ENCODE measurements at regions not wholly inside any gene's neighbourhood (a gene's known extent, or its start where the extent isn't known, plus 50 kb on each side); places are given as distances from the start of the nearest gene placed in this dataset.

- no peak for DNase-seq (ENCODE audit: low spot score)
- Histone ChIP-seq H3K9me3 (ENCODE audit: low read depth) (no peaks in the 10 kb centered on the region), H3K27ac (no peak overlapping the region), H3K4me1 (ENCODE audit: insufficient read depth) (no peaks in the 10 kb centered on the region), H3K4me3 (no peak overlapping the region), H3K9me2 (replicated peaks; ENCODE audit: insufficient read depth) (no peaks in the 10 kb centered on the region), H3K79me2 (no peaks in the 10 kb centered on the region), H3K27me3 (no peaks in the 10 kb centered on the region), H3K4me2 (no peak overlapping the region), H4K20me1 (ENCODE audit: insufficient read depth, poor library complexity, severe bottlenecking) (no peaks in the 10 kb centered on the region), H2AFZ (no peak overlapping the region), H3K36me3 (replicated peaks; ENCODE audit: insufficient read depth, low read depth) (no peaks in the 10 kb centered on the region)
- 44% methylated on average over 1 of the region's 1 CpG for WGBS (ENCODE audit: low lambda C conversion rate, missing lambda C conversion rate)
- no peak for TF ChIP-seq CTCF (IDR thresholded peaks at IDR 0.05; ENCODE audit: poor library complexity)
- no peak for TF ChIP-seq EZH2phosphoT487 (IDR thresholded peaks at IDR 0.05; ENCODE audit: low read depth, severe bottlenecking, unreplicated experiment)
Measured at GRCh38 chrX:26670521-26670920, 454.6 kb downstream of the MAGEB5 start.

GRCh38 chrX:26664919-26665318 is 448.9 kb downstream of the MAGEB5 start:
- H3K27me3 ChIP-seq: no peaks in the 10 kb centered on the region
- no peaks in the 10 kb centered on the region for H3K9me3 ChIP-seq (ENCODE audit: low read depth)
- no peak overlapping the region for H3K4me2 ChIP-seq
- no peak overlapping the region for H3K27ac ChIP-seq
- WGBS (ENCODE audit: low lambda C conversion rate, missing lambda C conversion rate): 84% methylated on average over 3 of the region's 3 CpGs
- no peak overlapping the region for H3K4me3 ChIP-seq
- H2AFZ ChIP-seq: no peak overlapping the region
- H3K9me2 ChIP-seq (replicated peaks; ENCODE audit: insufficient read depth): no peaks in the 10 kb centered on the region
- TF ChIP-seq CTCF (IDR thresholded peaks at IDR 0.05; ENCODE audit: poor library complexity) (no peak), EZH2 (IDR thresholded peaks at IDR 0.05; ENCODE audit: borderline replicate concordance) (no peak), EZH2phosphoT487 (IDR thresholded peaks at IDR 0.05; ENCODE audit: low read depth, severe bottlenecking, unreplicated experiment) (no peak)
- DNase-seq (ENCODE audit: low spot score): no peak
- no peaks in the 10 kb centered on the region for H4K20me1 ChIP-seq (ENCODE audit: insufficient read depth, poor library complexity, severe bottlenecking)
- no peaks in the 10 kb centered on the region for H3K36me3 ChIP-seq (replicated peaks; ENCODE audit: insufficient read depth, low read depth)
- H3K79me2 ChIP-seq: no peaks in the 10 kb centered on the region
- H3K4me1 ChIP-seq (ENCODE audit: insufficient read depth): no peaks in the 10 kb centered on the region

- no peak for DNase-seq (ENCODE audit: low spot score)
- no peaks in the 10 kb centered on the region for H3K79me2 ChIP-seq
- no peak overlapping the region for H3K27ac ChIP-seq
- no peaks in the 10 kb centered on the region for H3K4me1 ChIP-seq (ENCODE audit: insufficient read depth)
- no peaks in the 10 kb centered on the region for H3K36me3 ChIP-seq (replicated peaks; ENCODE audit: insufficient read depth, low read depth)
- TF ChIP-seq EZH2phosphoT487 (IDR thresholded peaks at IDR 0.05; ENCODE audit: low read depth, severe bottlenecking, unreplicated experiment): no peak
- no peak for TF ChIP-seq EZH2 (IDR thresholded peaks at IDR 0.05; ENCODE audit: borderline replicate concordance)
- TF ChIP-seq CTCF (IDR thresholded peaks at IDR 0.05; ENCODE audit: poor library complexity): no peak
- H2AFZ ChIP-seq: no peak overlapping the region
- H3K4me3 ChIP-seq: no peak overlapping the region
- no peak overlapping the region for H3K4me2 ChIP-seq
- H3K27me3 ChIP-seq: no peaks in the 10 kb centered on the region
- 81% methylated on average over 2 of the region's 2 CpGs for WGBS (ENCODE audit: low lambda C conversion rate, missing lambda C conversion rate)
- H3K9me2 ChIP-seq (replicated peaks; ENCODE audit: insufficient read depth): no peaks in the 10 kb centered on the region
- H4K20me1 ChIP-seq (ENCODE audit: insufficient read depth, poor library complexity, severe bottlenecking): no peaks in the 10 kb centered on the region
- peaks cover 7% of the 10 kb centered on the region for H3K9me3 ChIP-seq (ENCODE audit: low read depth)
Measured at GRCh38 chrX:26653050-26653449, 437.1 kb downstream of the MAGEB5 start.

GRCh38 chrX:26651755-26652154 is 435.8 kb downstream of the MAGEB5 start:
- Histone ChIP-seq H4K20me1 (ENCODE audit: insufficient read depth, poor library complexity, severe bottlenecking) (no peaks in the 10 kb centered on the region), H3K27ac (no peak overlapping the region), H3K27me3 (no peaks in the 10 kb centered on the region), H3K9me2 (replicated peaks; ENCODE audit: insufficient read depth) (no peaks in the 10 kb centered on the region), H3K79me2 (no peaks in the 10 kb centered on the region), H3K9me3 (ENCODE audit: low read depth) (peaks cover 7% of the 10 kb centered on the region), H3K4me2 (no peak overlapping the region), H3K36me3 (replicated peaks; ENCODE audit: insufficient read depth, low read depth) (no peaks in the 10 kb centered on the region), H3K4me1 (ENCODE audit: insufficient read depth) (no peaks in the 10 kb centered on the region), H2AFZ (no peak overlapping the region), H3K4me3 (no peak overlapping the region)
- no peak for DNase-seq (ENCODE audit: low spot score)
- TF ChIP-seq CTCF (IDR thresholded peaks at IDR 0.05; ENCODE audit: poor library complexity) (no peak), EZH2 (IDR thresholded peaks at IDR 0.05; ENCODE audit: borderline replicate concordance) (no peak), EZH2phosphoT487 (IDR thresholded peaks at IDR 0.05; ENCODE audit: low read depth, severe bottlenecking, unreplicated experiment) (no peak)
